NCI-H1048 (cell line): ENCODE measurements at regions not wholly inside any gene's neighbourhood (a gene's known extent, or its start where the extent isn't known, plus 50 kb on each side); places are given as distances from the start of the nearest gene placed in this dataset.
"Not testable (repeated sequence)": the region's sequence is repeated elsewhere in the genome, so short reads cannot be mapped to it uniquely, and the experiment has no call there.

Source experiments
- DNase-seq: peaks from one replicate; lab custom pipeline; 2025; lab: John Stamatoyannopoulos, UW

DNA sequence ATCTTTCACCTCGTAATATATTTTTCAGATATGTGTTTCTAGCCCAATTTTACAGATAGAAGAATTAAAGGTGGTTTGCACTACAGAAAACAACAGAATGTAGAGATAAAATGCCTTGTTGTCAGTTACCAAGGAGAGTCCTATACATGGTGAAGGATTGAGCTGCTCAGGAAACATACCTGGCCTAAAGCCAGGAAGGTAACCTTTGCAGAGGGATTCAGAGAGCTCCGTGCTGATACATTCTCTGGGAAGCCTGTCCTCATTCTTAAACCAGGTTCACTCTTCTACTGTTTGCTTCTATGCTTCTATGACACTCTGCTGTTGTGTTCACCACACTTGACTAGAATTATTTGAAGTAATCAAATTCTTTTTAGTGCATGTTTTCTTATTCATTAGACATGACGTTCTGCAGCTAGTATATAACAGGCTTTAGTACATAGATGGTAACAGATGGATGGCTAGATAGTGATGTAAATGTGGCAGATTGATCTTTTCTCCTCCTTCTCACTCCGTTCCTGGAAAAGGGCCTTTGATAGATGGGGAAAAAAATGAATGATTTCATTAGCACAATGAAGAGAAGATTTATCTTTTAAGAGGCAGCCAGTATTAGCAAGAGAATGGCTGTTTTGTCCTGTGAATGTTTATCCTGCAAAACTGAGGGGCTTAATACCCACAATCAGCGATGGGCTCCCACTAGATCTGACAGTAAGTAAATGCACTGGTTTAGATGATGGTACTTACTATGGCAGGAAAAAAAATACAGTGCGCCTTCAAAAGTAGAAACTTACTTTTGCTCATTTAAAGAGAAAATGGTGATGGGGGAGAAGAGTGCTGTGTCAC, 589.6 kb upstream of the FAM98A start:
- DNase-seq = no peak

DNA sequence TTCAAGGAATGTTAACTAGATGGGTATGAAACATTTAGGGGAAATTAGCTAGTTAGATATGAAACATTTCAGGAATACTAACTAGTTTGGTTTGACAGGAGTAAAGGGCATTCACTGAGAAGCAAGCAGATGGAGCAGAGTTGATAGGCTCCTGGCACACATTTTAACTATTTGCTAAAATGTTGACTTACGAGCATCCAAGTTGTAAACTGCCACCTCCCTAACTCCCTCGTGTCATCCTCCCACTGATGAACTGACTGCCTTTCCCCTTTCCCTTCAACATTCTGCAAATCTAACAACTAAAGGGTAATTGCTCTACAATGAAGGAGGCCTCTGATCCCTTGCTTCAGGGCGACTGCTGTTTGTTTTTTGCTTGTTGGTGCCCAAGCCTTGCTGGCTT, 580.4 kb upstream of the FAM98A start:
- no peak for DNase-seq

DNA sequence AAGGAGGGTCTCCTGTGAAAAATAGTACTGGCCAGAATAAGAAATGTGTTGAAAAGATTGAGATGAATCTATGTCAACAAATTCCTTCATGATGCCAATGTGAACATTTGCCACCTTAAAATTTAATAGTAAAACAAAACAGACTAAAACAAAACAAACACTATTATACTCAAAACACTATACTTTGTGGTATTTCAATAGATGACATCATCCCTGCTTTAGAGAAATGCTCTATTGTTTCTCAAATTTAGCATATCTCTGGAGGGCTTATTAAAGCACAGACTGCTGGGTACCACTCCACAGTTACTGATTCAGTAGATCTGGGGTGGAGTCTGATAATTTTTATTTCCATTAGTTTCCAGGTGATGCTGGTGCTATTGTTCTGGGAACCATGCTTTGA, 579.4 kb upstream of the FAM98A start:
- no peak for DNase-seq

DNA sequence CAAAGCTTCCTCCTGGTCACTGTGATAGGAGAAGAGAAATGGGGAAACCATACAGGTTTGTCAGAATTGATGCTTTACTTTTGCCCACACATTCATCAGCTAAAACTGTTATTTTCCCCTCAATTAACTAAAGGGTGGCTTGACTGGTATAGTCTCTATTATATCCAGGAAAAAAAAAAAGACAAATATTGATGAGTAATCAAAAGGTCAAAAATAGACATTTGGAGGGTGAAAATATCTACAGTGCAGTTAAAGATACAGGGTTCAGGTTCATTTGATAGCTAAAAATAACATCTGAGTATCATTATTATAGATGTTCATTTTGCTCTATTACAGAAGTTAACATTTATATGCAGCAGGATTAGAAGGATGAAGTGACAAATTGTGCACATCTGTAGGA, 577.6 kb upstream of the FAM98A start:
- no peak for DNase-seq

DNA sequence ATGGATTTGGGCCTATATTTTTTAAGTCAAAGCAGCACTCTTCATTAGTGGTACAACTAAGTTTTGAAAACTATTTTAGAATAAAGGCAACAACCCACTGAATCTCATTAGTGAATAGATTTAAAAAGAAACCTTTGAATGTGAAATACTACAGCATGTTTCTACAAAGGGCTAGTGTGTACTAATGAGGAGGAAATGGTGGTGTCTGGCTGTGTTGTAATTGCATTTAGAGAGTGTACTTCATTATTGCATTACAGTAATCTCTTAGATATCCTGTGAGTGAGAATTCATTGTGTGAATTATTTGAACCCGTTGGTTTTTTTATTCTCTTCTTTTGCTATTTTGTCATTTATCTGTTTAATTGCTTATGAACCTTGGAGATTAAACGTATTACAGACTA, 575.4 kb upstream of the FAM98A start:
- DNase-seq = no peak

DNA sequence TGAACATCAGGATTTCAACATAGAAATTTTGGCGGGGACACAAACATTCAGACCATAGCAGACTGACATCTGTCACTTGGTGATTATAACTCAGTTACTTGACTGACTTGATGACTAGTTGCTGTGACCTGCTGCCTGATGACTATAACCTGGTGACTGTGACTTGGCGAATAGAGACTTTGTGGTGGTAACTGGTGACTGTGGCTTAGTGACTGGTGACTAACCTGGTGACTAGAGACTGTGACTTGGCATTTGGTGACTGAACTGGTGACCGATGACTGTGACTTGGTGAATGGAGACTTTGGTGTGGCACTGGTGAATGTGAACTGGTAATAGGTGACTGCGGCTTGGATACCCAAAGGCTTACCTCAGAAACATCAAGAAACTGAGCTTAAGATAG, 563.1 kb upstream of the FAM98A start:
- DNase-seq = no peak

DNA sequence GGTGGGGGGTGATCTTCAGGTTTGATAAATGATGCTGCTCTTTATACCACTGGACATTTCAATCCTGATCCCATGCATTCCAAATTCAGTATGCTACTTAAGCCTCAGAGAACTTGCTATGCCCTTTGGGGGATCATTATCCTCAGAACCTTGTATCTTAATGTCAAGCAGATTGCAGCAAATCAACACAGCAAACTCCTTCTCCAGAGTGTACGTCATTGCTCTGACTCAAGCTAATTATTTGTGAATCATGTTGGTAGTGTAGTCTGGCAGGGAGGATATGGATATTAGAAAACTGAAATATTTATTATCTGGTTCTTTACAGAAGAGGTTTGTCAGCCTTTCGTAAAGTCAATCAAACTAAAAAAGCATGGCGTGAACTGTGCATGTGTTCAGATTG, 562.5 kb upstream of the FAM98A start:
- DNase-seq = no peak

DNA sequence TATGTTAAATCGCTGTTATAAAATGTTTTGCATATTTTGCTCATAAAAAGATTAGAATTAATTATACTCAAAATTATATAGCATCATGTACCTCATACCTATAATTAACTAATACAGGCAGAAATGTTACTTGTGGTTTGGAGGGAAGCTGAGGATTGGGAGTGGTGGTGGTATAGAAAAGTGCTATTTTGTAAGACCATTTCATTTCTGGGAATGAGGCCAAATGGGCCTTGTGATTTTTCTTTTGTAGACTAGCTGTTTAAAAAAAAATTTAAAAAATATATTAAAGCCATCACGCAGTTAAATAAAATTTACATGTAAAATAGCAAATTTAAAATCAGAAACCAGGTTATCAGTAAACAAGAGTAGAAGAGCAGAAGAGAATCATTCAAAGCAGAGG, 560.8 kb upstream of the FAM98A start:
- DNase-seq = no peak

DNA sequence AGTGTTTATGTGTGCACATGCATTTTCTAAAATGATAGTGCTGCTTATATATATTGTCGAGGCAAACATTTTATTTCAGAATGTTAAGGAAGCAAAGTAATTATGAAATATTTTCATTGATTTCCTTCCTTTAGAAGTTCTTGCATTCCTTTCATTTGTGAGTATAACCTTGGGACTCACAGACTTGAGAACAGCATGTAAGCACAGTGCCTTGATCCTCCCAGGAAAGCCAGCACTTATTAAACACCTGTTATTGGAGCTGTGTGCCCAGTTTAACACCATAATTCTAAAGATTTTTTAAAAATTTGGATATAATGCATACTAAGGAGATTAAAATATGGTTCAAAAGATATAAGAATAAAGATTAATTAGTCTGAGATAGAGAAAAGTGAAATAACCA, 554.4 kb upstream of the FAM98A start:
- DNase-seq = no peak

DNA sequence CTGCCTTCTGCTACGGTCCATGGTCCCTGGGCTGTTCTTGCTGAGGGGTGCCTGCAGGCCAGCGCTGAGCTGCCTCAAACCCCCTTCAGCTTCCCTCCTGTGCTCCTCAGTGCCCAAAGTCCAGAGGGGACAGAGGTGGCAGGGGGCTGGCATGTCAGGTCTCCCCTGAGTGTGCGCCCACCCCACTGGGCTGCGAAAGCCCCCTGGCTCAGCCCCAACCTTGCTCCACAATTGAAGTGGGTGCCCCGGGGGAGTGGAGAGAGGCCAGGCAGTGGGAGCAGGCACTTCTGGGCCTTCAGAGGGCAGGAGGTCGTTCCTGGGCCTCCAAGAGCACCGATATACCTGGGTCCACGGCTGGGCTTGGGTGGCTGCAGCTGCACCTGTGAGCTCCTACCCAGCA, 548.7 kb upstream of the FAM98A start:
- DNase-seq = no peak

DNA sequence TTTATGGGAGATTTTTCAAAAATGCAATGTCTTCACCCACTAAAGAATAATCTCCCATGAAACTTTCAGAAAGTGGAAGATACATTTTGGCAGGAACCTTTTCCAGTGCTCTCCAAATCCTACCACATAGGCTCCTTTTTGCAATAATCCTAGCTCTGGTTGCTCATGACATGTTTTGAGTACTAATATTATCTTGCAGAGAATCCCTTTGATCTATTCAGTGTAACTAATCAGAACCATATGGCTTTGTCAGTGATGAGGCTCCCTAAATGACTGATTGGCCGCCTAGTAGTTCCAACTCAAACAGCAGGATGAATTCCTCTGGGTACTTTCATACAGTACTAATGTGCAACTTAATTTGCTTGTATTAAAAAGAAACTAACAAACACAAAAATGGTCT, 544.0 kb upstream of the FAM98A start:
- no peak for DNase-seq

DNA sequence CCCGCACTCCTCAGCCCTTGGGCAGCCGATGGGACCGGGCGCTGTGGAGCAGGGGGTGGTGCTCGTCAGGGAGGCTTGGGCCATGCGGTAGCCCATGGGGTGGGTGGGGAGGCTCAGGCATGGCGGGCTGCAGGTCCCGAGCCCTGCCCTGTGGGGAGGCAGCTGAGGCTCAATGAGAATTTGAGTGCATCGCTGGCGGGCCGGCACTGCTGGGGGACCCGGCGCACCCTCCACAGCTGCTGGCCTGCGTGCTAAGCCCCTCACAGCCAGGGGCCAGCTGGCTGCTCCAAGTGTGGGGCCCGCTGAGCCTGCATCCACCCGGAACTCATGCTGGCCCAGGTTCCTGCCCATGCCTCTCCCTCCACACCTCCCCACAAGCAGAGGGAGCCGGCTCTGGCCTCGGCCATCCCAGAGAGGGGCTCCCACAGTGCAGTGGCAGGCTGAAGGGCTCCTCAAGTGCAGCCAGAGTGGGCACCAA, 543.5 kb upstream of the FAM98A start:
- DNase-seq = not testable (repeated sequence)

DNA sequence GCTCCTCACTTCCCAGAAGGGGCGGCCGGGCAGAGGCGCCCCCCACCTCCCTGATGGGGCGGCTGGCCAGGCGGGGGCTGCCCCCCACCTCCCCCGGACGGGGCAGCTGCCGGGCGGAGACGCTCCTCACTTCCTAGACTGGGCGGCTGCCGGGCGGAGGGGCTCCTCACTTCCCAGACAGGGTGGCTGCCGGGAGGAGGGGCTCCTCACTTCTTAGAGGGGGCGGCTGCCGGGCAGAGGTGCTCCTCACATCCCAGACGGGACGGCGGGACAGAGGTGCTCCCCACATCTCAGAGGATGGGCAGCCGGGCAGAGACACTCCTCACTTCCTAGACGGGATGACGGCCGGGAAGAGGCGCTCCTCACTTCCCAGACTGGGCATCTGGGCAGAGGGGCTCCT, 534.0 kb upstream of the FAM98A start:
- DNase-seq = not testable (repeated sequence)

DNA sequence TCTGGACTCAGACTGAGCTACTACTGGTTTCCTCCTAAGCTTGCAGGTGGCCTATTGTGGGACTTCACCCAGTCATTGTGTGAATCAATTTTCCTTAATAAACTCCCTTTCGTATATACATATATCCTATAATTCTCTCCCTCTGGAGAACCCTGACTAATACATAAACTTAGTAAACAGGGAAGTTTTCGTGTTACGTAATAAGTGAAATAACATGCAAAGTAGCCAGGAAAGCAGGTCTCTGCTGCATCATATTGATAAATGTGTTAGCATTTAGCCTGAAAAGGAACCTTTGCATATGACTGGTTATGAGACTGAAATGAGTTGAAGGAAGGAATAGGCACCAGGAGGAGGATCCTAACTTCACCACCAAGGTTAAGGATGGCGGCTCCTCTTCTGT, 527.2 kb upstream of the FAM98A start:
- DNase-seq = no peak

DNA sequence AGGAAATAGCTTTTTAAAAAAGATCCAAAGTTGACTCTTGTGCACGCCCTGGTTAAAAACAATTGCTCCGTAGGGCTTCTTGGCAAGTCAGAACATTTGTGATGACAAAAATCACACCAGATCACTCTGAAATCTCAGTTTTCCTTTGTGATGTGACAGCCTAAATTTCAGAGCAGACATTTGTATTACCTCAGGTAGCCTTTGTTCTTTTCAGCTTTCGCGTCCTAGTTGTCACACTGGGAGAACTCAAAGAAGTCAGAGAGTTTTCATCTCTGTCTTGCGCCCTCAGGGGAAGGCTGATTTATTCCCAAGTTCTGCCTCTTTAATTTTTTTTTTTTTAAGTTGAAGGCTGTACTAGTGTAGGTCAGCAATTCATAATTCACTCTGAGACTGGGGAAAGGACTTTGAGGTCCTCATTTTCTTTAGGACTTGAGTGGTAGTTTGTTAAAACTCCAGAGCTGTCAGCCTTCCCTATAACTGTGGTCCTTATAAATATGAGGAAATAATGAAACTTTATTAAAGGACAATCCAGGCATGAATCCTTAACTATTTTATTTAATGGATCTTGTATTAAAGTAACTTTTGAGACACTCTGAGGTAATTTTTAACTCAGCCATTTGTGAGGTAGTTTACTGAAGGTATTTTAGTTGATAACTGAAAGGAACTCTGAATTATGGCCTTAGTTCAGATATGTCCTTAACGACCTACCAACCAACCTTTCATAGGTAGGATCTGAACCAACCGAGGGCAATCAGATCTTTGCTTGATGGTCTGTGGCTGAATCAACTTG, 525.1 kb upstream of the FAM98A start:
- DNase-seq = no peak

DNA sequence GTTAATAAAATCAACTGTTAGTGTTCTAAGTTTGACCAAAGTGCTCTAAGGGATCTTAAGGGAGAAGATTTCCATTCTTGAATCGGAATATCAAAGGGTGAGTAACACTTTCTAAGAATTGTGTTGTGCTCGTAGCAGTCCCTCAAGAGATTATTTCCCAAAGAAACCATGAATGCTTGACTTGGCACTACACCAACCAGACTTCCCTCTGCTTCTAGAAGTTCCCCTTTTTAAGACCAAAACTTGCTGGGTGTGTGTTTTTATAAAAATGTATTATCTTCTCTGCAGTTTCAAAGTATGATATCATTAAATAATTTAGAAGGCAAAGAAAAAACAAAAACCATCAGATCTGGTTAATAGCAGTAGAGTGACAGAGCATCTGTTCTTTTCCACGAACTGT, 522.0 kb upstream of the FAM98A start:
- no peak for DNase-seq

DNA sequence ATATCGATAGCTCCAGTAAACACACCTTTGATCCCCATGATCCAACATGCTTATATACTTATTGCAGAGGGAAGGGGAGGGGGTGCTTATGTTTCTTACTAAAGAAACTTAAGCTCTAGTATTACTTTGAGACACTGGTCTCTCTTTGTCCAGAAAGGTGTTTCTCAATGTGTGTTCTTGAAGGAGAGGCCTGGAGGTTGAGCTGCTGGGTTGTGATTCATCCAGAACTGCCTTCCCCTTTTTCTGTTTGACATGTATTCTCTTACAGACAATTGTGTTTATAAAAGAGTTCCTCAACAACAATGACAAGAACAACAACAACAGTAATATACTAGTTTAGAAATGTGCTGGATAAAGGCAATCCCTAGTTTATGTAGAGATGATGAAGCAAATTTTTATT, 516.0 kb upstream of the FAM98A start:
- DNase-seq = no peak

DNA sequence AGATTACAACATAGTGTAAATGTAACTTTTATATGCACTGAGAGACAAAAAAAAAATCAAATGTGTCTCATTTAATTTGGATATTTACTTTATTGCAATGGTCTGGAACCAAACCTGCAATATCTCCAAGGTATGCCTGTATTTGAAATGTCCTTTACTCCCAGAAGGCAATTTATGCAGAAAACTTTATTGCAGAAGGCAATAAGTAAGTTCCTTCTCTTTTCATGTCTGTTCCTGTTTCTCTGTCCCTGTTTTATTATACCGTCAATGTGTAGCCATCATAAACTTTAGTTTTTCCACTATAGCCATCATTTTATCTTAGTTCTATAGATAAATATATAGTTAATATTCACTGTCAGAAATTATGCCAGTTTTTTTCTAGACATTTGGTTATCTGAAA, 513.1 kb upstream of the FAM98A start:
- no peak for DNase-seq

DNA sequence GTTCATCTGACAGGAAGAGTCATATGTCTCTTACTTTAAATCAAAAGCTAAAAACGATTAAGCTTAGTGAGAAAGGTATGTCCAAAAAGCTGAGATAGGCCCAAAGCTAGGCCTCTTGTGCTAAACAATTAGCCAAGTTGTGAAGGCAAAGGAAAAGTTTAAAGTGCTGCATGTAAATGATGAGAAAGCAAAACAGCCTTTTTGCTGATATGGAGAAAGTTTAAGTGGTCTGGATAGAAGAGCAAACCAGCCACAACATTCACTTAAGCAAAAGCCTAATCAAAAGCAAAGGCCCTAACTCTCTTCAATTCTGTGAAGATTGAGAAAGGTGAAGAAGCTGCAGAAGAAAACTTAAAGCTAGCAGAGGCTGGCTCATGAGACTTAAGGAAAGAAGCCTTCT, 511.3 kb upstream of the FAM98A start:
- no peak for DNase-seq

DNA sequence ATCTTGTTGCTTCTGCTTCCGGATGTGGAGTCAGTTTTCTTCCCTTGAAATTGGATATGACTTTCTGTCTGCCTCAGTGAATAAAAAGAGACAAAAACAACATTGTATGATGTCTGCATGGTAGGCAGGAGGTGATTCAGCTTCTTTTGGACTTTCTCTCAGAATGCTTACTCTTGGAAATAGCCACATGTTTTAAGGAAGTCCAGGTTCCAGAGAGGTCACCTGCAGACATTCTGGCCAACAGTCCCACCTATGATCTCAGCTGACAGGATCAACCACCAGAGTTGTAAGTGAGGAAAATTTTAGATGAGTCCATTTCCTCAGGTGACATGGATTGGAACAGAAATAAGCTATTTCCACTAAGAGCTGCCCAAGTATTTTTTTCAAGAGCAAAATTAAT, 508.7 kb upstream of the FAM98A start:
- no peak for DNase-seq

DNA sequence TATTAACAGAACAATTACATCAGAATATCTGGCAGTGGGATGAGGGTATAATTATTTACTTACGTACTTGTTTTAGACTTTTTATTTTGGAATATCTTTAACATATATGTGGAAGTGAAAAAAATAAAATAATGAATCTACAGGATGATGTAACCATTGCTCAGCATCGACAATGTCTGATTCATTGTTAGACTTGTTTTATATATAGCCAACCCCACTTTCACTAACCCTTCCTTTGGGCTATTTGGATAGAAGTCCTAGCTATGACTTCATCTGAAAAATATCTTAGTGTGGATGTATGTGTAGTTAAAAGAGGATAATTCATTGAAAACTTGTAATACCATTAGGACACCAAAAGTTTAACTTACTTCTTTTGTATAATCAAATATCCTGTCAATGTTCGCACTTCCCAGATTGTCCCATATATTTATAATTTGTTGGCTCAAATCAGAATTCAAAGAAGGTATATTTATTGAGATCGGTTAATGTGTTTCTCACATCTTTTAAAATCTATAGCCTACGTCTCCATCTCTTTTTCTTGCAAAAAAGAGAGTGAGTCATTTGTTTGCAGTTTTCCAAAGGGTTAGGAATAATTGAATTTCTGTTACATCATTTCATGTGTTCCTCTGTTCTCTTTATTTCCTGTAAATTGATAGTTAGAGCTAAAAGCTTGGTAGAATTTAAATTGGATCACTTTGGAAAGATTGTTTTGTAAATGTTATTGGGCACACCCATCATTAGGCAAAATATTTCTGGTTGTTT, 506.1 kb upstream of the FAM98A start:
- no peak for DNase-seq

DNA sequence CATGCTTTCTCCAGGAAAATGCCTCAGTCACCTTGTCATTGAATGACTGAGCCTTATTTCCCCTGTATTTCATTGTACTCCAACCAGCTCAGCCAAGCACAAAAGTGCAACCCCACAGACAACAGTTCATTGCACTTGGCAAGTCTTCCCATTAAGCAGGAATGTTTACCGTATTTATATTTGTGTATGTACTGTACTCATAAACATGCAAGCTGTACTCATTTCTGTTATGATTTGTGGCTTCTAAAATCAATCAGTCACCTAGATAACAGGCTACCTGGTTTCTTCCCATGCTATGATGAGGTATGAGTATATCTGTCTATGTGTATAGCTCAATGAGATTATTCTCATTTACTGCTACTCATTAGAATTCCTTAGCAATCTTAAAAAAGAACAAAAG, 505.5 kb upstream of the FAM98A start:
- DNase-seq = no peak

DNA sequence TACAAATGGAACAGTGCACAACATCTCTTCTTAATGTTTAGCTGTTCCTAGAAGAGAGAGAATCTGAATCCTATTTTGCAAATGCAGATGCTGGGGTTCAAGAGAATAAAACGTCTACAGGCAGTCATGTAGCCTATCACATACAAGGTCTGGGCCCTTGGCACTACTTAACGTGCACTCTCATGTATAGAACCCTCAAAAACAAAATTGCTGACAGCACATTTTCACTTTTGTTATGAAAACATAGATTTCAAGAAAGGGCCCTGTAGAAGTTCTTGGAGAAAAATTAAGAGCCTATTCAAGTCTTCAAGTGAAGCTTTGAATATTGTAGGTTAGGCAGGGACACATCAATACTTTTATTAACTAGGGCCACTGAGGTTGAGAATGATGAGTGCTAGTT, 504.3 kb upstream of the FAM98A start:
- DNase-seq = no peak
